Adrenal gland (tissue), 5 donors: ENCODE measurements at regions not wholly inside any gene's neighbourhood (a gene's known extent, or its start where the extent isn't known, plus 50 kb on each side); places are given as distances from the start of the nearest gene placed in this dataset.

ENCODE experiments used
- CTCF ChIP-seq, 6 experiments: fragments of 450-650 bp in 4 of 6; fragments of 200-600 bp in 2 of 6; sonication (generic) in 1 of 6; IDR thresholded peaks; 1 replicate in 5 of 6; 2 replicates in 1 of 6; pipeline versions ENCODE4 v1.5.1 to v1.8.0; 2016 to 2021; ENCODE audit warnings: antibody characterized with exemption in 6 of 6, mild to moderate bottlenecking in 2 of 6, moderate library complexity in 1 of 6
- POLR2A ChIP-seq, 2 donors: fragments of 450-650 bp; IDR thresholded peaks; one replicate each; pipeline ENCODE4 v1.6.1; 2017; ENCODE audit warnings: antibody characterized with exemption in 2 of 2, mild to moderate bottlenecking in 2 of 2, moderate library complexity in 1 of 2
- donor health status: DM: no; HTN: no; CAD: no.

GRCh38 chr2:200127848-200128247 is 172.5 kb downstream of the MAIP1 start:
- no peak for TF ChIP-seq CTCF (IDR thresholded peaks at IDR 0.05)
- no peak for TF ChIP-seq POLR2A (IDR thresholded peaks at IDR 0.05)
